Activated CD4-positive, alpha-beta T cell treated with anti-CD3 and anti-CD28 coated beads for 36 hours (primary cell): ENCODE measurements at regions not wholly inside any gene's neighbourhood (a gene's known extent, or its start where the extent isn't known, plus 50 kb on each side); places are given as distances from the start of the nearest gene placed in this dataset.
"Not testable (repeated sequence)": the region's sequence is repeated elsewhere in the genome, so short reads cannot be mapped to it uniquely, and the experiment has no call there.

Experiments
- ATAC-seq: fragments of 200-7000 bp; cut with Tn5 transposase; one replicate; pipeline ENCODE4 v1.10.0; 2021; ENCODE audit warnings: mild to moderate bottlenecking, moderate library complexity
- CTCF ChIA-PET: fragments of 350-600 bp; sonication (Branson Sonifier 250); formaldehyde crosslinking; loops from one replicate; lab custom pipeline; 2021; ENCODE audit warnings: antibody characterized with exemption; lab: Charles Lee
- POLR2A ChIA-PET: fragments of 350-600 bp; sonication (Branson Sonifier 250); formaldehyde crosslinking; loops from one replicate; lab custom pipeline; 2021; ENCODE audit warnings: antibody characterized with exemption, inconsistent platforms; lab: Charles Lee
- DNase-seq: peaks from one replicate; pipeline ENCODE4 v3.0.0-alpha.2; 2020
- H3K27ac Mint-ChIP-seq: one replicate; pipeline ENCODE4 v1.8.0; 2021; ENCODE audit warnings: mixed read lengths
- H3K27me3 Mint-ChIP-seq: one replicate; pipeline ENCODE4 v1.8.0; 2021; ENCODE audit warnings: mixed read lengths
- H3K36me3 Mint-ChIP-seq: one replicate; pipeline ENCODE4 v1.8.0; 2021; ENCODE audit warnings: low read depth, mixed read lengths
- H3K4me1 Mint-ChIP-seq: one replicate; pipeline ENCODE4 v1.8.0; 2021; ENCODE audit warnings: mixed read lengths
- H3K4me3 Mint-ChIP-seq: one replicate; pipeline ENCODE4 v1.8.0; 2021; ENCODE audit warnings: mild to moderate bottlenecking, moderate library complexity, mixed read lengths
- H3K9me3 Mint-ChIP-seq: one replicate; pipeline ENCODE4 v1.8.0; 2021; ENCODE audit warnings: low read depth, mixed read lengths
- intact Hi-C, 2 experiments: fragments of 100-400 bp; cut with DNase I in 1 of 2; cut with micrococcal nuclease in 1 of 2; formaldehyde crosslinking; loops; one replicate each; pipeline versions ENCODE4 v1.14.2 to v1.15.1; 2022 to 2024; cut with DNase I, micrococcal nuclease

GRCh38 chr4:22573198-22573597, 57.3 kb upstream of the ADGRA3 start:
- DNase-seq (no peak), ATAC-seq (no peak)
- H3K9me3 Mint-ChIP-seq, result peaks cover 18% of the 10 kb centered on the region
- H3K4me3 Mint-ChIP-seq, result no peak overlapping the region
- no peak overlapping the region for H3K27ac Mint-ChIP-seq
- intact Hi-C loops, result no loop called here
- H3K36me3 Mint-ChIP-seq, result peaks cover 1% of the 10 kb centered on the region
- ChIA-PET CTCF (no interaction called here), POLR2A (interaction anchor here (0.6 kb wide), 1 partner anchor 146 kb away, joined by 3 read pairs; no protein-coding TSS in a partner anchor)
- peaks cover 7% of the 10 kb centered on the region for H3K4me1 Mint-ChIP-seq
- H3K27me3 Mint-ChIP-seq, result no peaks in the 10 kb centered on the region

GRCh38 chr4:22573641-22574040, 57.8 kb upstream of the ADGRA3 start:
- no peaks in the 10 kb centered on the region for H3K27me3 Mint-ChIP-seq
- no peak overlapping the region for H3K27ac Mint-ChIP-seq
- no peak overlapping the region for H3K4me3 Mint-ChIP-seq
- H3K9me3 Mint-ChIP-seq, result peaks cover 18% of the 10 kb centered on the region
- ChIA-PET CTCF (no interaction called here), POLR2A (no interaction called here)
- DNase-seq, result no peak
- peaks cover 1% of the 10 kb centered on the region for H3K36me3 Mint-ChIP-seq
- peaks cover 11% of the 10 kb centered on the region for H3K4me1 Mint-ChIP-seq
- ATAC-seq, result no peak
- intact Hi-C loops, result no loop called here

GRCh38 chr4:22574424-22574823, 58.6 kb upstream of the ADGRA3 start:
- peaks cover 11% of the 10 kb centered on the region for H3K4me1 Mint-ChIP-seq
- no peaks in the 10 kb centered on the region for H3K27me3 Mint-ChIP-seq
- H3K36me3 Mint-ChIP-seq, result peaks cover 1% of the 10 kb centered on the region
- intact Hi-C loops, result no loop called here
- peaks cover 14% of the 10 kb centered on the region for H3K9me3 Mint-ChIP-seq
- H3K27ac Mint-ChIP-seq, result no peak overlapping the region
- DNase-seq, result no peak
- ChIA-PET POLR2A (no interaction called here), CTCF (no interaction called here)
- ATAC-seq, result no peak
- no peak overlapping the region for H3K4me3 Mint-ChIP-seq

GRCh38 chr4:22574880-22575279, 59.0 kb upstream of the ADGRA3 start:
- intact Hi-C loops, result no loop called here
- H3K27me3 Mint-ChIP-seq, result no peaks in the 10 kb centered on the region
- H3K9me3 Mint-ChIP-seq, result peaks cover 12% of the 10 kb centered on the region
- H3K36me3 Mint-ChIP-seq, result peaks cover 1% of the 10 kb centered on the region
- ATAC-seq, result peak; percentile 39
- no peak overlapping the region for H3K27ac Mint-ChIP-seq
- CTCF ChIA-PET, result interaction anchor here (1.3 kb wide), 1 partner anchor 14 kb away, joined by 4 read pairs; no protein-coding TSS in a partner anchor
- POLR2A ChIA-PET, result no interaction called here
- peaks cover 11% of the 10 kb centered on the region for H3K4me1 Mint-ChIP-seq
- no peak for DNase-seq
- H3K4me3 Mint-ChIP-seq, result no peak overlapping the region

- intact Hi-C loops, result no loop called here
- Mint-ChIP-seq H3K9me3 (no peaks in the 10 kb centered on the region), H3K27me3 (no peaks in the 10 kb centered on the region), H3K27ac (no peak overlapping the region), H3K4me1 (no peaks in the 10 kb centered on the region), H3K36me3 (no peaks in the 10 kb centered on the region), H3K4me3 (no peak overlapping the region)
- ChIA-PET POLR2A (no interaction called here), CTCF (no interaction called here)
- ATAC-seq, result peak; percentile 70
- peak; percentile 15 for DNase-seq
Observed at GRCh38 chr4:22587253-22587652, 71.4 kb upstream of the ADGRA3 start.

GRCh38 chr4:22593933-22594332, 78.1 kb upstream of the ADGRA3 start:
- no peaks in the 10 kb centered on the region for H3K36me3 Mint-ChIP-seq

GRCh38 chr4:22595684-22596083, 79.8 kb upstream of the ADGRA3 start:
- H3K27me3 Mint-ChIP-seq, result no peaks in the 10 kb centered on the region
- intact Hi-C loops, result no loop called here
- peaks cover 3% of the 10 kb centered on the region for H3K4me1 Mint-ChIP-seq
- ATAC-seq (peak; percentile 23), DNase-seq (no peak)
- H3K4me3 Mint-ChIP-seq, result no peak overlapping the region
- no peaks in the 10 kb centered on the region for H3K36me3 Mint-ChIP-seq
- no peak overlapping the region for H3K27ac Mint-ChIP-seq
- CTCF ChIA-PET, result no interaction called here
- no peaks in the 10 kb centered on the region for H3K9me3 Mint-ChIP-seq
- POLR2A ChIA-PET, result no interaction called here

More at GRCh38 chr4:22593933-22594332, 78.1 kb upstream of the ADGRA3 start:
- Mint-ChIP-seq H3K27me3 (no peaks in the 10 kb centered on the region), H3K4me3 (no peak overlapping the region), H3K9me3 (no peaks in the 10 kb centered on the region), H3K27ac (no peak overlapping the region), H3K4me1 (peaks cover 3% of the 10 kb centered on the region)
- ATAC-seq (no peak), DNase-seq (no peak)
- intact Hi-C loops, result no loop called here
- ChIA-PET POLR2A (no interaction called here), CTCF (no interaction called here)

- ChIA-PET POLR2A (no interaction called here), CTCF (no interaction called here)
- no peak for ATAC-seq
- H3K9me3 Mint-ChIP-seq, result no peaks in the 10 kb centered on the region
- no peak for DNase-seq
- H3K36me3 Mint-ChIP-seq, result no peaks in the 10 kb centered on the region
- peaks cover 3% of the 10 kb centered on the region for H3K4me1 Mint-ChIP-seq
- H3K27me3 Mint-ChIP-seq, result no peaks in the 10 kb centered on the region
- no peak overlapping the region for H3K4me3 Mint-ChIP-seq
- H3K27ac Mint-ChIP-seq, result no peak overlapping the region
- intact Hi-C loops, result no loop called here
Observed at GRCh38 chr4:22596409-22596808, 80.5 kb upstream of the ADGRA3 start.

GRCh38 chr4:22597471-22597870, 81.6 kb upstream of the ADGRA3 start:
- DNase-seq (no peak), ATAC-seq (no peak)
- intact Hi-C loops, result no loop called here
- H3K27me3 Mint-ChIP-seq, result no peaks in the 10 kb centered on the region
- peaks cover 3% of the 10 kb centered on the region for H3K4me1 Mint-ChIP-seq
- POLR2A ChIA-PET, result no interaction called here
- H3K36me3 Mint-ChIP-seq, result no peaks in the 10 kb centered on the region
- CTCF ChIA-PET, result no interaction called here
- no peak overlapping the region for H3K27ac Mint-ChIP-seq
- H3K9me3 Mint-ChIP-seq, result no peaks in the 10 kb centered on the region
- H3K4me3 Mint-ChIP-seq, result no peak overlapping the region

GRCh38 chr4:22598113-22599047, 82.5 kb upstream of the ADGRA3 start:
- H3K27ac Mint-ChIP-seq, H3K27me3 Mint-ChIP-seq, H3K4me1 Mint-ChIP-seq, H3K4me3 Mint-ChIP-seq, H3K9me3 Mint-ChIP-seq, H3K36me3 Mint-ChIP-seq, CTCF ChIA-PET, intact Hi-C loops, POLR2A ChIA-PET, DNase-seq, ATAC-seq: not testable (repeated sequence)

- DNase-seq, POLR2A ChIA-PET, H3K4me1 Mint-ChIP-seq, H3K36me3 Mint-ChIP-seq, H3K27ac Mint-ChIP-seq, H3K4me3 Mint-ChIP-seq, H3K27me3 Mint-ChIP-seq, intact Hi-C loops, CTCF ChIA-PET, H3K9me3 Mint-ChIP-seq, ATAC-seq: not testable (repeated sequence)
Observed at GRCh38 chr4:22599228-22599928, 83.5 kb upstream of the ADGRA3 start.
